ENCODE measurements at regions not wholly inside any gene's neighbourhood (a gene's known extent, or its start where the extent isn't known, plus 50 kb on each side); places are given as distances from the start of the nearest gene placed in this dataset.

- TF ChIP-seq, protein P1, sequence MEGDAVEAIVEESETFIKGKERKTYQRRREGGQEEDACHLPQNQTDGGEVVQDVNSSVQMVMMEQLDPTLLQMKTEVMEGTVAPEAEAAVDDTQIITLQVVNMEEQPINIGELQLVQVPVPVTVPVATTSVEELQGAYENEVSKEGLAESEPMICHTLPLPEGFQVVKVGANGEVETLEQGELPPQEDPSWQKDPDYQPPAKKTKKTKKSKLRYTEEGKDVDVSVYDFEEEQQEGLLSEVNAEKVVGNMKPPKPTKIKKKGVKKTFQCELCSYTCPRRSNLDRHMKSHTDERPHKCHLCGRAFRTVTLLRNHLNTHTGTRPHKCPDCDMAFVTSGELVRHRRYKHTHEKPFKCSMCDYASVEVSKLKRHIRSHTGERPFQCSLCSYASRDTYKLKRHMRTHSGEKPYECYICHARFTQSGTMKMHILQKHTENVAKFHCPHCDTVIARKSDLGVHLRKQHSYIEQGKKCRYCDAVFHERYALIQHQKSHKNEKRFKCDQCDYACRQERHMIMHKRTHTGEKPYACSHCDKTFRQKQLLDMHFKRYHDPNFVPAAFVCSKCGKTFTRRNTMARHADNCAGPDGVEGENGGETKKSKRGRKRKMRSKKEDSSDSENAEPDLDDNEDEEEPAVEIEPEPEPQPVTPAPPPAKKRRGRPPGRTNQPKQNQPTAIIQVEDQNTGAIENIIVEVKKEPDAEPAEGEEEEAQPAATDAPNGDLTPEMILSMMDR (IDR thresholded peaks at IDR 0.05; ENCODE audit: low read depth, low read length): no peak
- no peak for TF ChIP-seq POLR2A (IDR thresholded peaks at IDR 0.05; ENCODE audit: extremely low read depth, insufficient read length)
Measured at GRCh38 chr5:41649659-41650058, 139.3 kb upstream of the PLCXD3 start.
